GM23338 (cell line): ENCODE measurements at regions not wholly inside any gene's neighbourhood (a gene's known extent, or its start where the extent isn't known, plus 50 kb on each side); places are given as distances from the start of the nearest gene placed in this dataset.

Experiments
- ATAC-seq: fragments of 200-7000 bp; cut with Tn5 transposase; 3 replicates; pipeline ENCODE4 v1.9.1; 2020
- DNase-seq: peaks from one replicate; pipeline ENCODE4 v3.0.0-alpha.2; 2015; ENCODE audit warnings: low spot score
- H2AFZ ChIP-seq: fragments of 200-600 bp; sonication (generic); 2 replicates; pipeline ENCODE4 v1.8.0; 2016; ENCODE audit warnings: antibody characterized with exemption, mild to moderate bottlenecking, moderate library complexity
- H3F3A ChIP-seq: fragments of 200-600 bp; sonication (generic); replicated peaks from 2 replicates; pipeline ENCODE4 v1.8.0; 2017; ENCODE audit warnings: antibody characterized with exemption, mixed run types, low read depth
- H3K27ac ChIP-seq: fragments of 200-600 bp; sonication (generic); 2 replicates; pipeline ENCODE4 v1.6.1; 2016; ENCODE audit warnings: low read depth
- H3K27me3 ChIP-seq: fragments of 200-600 bp; sonication (generic); 2 replicates; pipeline ENCODE4 v1.8.0; 2016; ENCODE audit warnings: mild to moderate bottlenecking, mixed run types, moderate library complexity; ENCODE audit not compliant: insufficient read depth
- H3K36me3 ChIP-seq: fragments of 200-600 bp; sonication (generic); 2 replicates; pipeline ENCODE4 v1.8.0; 2016; ENCODE audit warnings: mild to moderate bottlenecking; ENCODE audit not compliant: insufficient read depth
- H3K4me1 ChIP-seq: fragments of 200-600 bp; sonication (generic); 2 replicates; pipeline ENCODE4 v1.8.0; 2016; ENCODE audit warnings: mild to moderate bottlenecking, moderate library complexity; ENCODE audit not compliant: insufficient read depth
- H3K4me2 ChIP-seq: fragments of 200-600 bp; sonication (generic); 2 replicates; pipeline ENCODE4 v1.7.1; 2017; ENCODE audit warnings: mixed run types
- H3K4me3 ChIP-seq: fragments of 200-600 bp; sonication (generic); 2 replicates; pipeline ENCODE4 v1.6.1; 2016; ENCODE audit warnings: mixed run types
- H3K79me2 ChIP-seq: fragments of 200-600 bp; sonication (generic); replicated peaks from 2 replicates; pipeline ENCODE4 v1.8.0; 2017; ENCODE audit warnings: mild to moderate bottlenecking; ENCODE audit not compliant: insufficient read depth
- H3K9me2 ChIP-seq: fragments of 200-600 bp; sonication (generic); 2 replicates; pipeline ENCODE4 v1.8.0; 2017; ENCODE audit not compliant: insufficient read depth
- H4K20me1 ChIP-seq: fragments of 200-600 bp; sonication (generic); replicated peaks from 2 replicates; pipeline ENCODE4 v1.8.0; 2017; ENCODE audit warnings: mild to moderate bottlenecking; ENCODE audit not compliant: insufficient read depth
- H3K27ac Mint-ChIP-seq: 2 replicates; pipeline ENCODE4 v1.8.0; 2020; ENCODE audit warnings: inconsistent platforms, mild to moderate bottlenecking, moderate library complexity, mixed read lengths
- H3K27me3 Mint-ChIP-seq: 3 replicates; pipeline ENCODE4 v1.8.0; 2022; ENCODE audit warnings: low read depth, mild to moderate bottlenecking, moderate library complexity, mixed read lengths, inconsistent platforms; ENCODE audit not compliant: insufficient read depth, poor library complexity
- H3K36me3 Mint-ChIP-seq: 3 replicates; pipeline ENCODE4 v1.8.0; 2021; ENCODE audit warnings: low read depth, mild to moderate bottlenecking, inconsistent platforms, moderate library complexity, mixed read lengths
- H3K4me1 Mint-ChIP-seq: 3 replicates; pipeline ENCODE4 v1.8.0; 2020; ENCODE audit warnings: mild to moderate bottlenecking, inconsistent platforms, mixed read lengths
- H3K4me3 Mint-ChIP-seq: 3 replicates; pipeline ENCODE4 v1.8.0; 2021; ENCODE audit warnings: moderate library complexity, mild to moderate bottlenecking, inconsistent platforms, mixed read lengths
- H3K9me3 Mint-ChIP-seq: 3 replicates; pipeline ENCODE4 v1.8.0; 2020; ENCODE audit warnings: moderate library complexity, mild to moderate bottlenecking, inconsistent platforms, mixed read lengths
- CREB1 ChIP-seq: fragments of 250-450 bp; sonication (Bioruptor Pico); IDR thresholded peaks from 2 replicates; pipeline ENCODE4 v1.5.0; 2020; ENCODE audit warnings: low read depth, mild to moderate bottlenecking, moderate library complexity
- EZH2 ChIP-seq: fragments of 200-600 bp; sonication (generic); IDR thresholded peaks from one replicate; pipeline ENCODE4 v1.8.0; 2017; ENCODE audit warnings: antibody characterized with exemption, mild to moderate bottlenecking, low read depth; ENCODE audit not compliant: unreplicated experiment
- JUNB ChIP-seq: IDR thresholded peaks from one replicate; pipeline ENCODE4 v1.6.1; 2016; ENCODE audit warnings: antibody characterized with exemption; ENCODE audit not compliant: unreplicated experiment
- NANOG ChIP-seq: IDR thresholded peaks from 2 replicates; pipeline ENCODE4 v1.6.1; 2016; ENCODE audit warnings: antibody characterized with exemption, borderline replicate concordance
- POLR2AphosphoS5 ChIP-seq: IDR thresholded peaks from 2 replicates; pipeline ENCODE4 v1.6.1; 2016; ENCODE audit warnings: antibody characterized with exemption, low read depth
- REST ChIP-seq: IDR thresholded peaks from one replicate; pipeline ENCODE4 v1.6.1; 2018; ENCODE audit warnings: antibody characterized with exemption; ENCODE audit not compliant: unreplicated experiment
- STAT1 ChIP-seq: IDR thresholded peaks from one replicate; pipeline ENCODE4 v1.6.1; 2016; ENCODE audit warnings: antibody characterized with exemption; ENCODE audit not compliant: unreplicated experiment
- ZNF114 ChIP-seq: fragments of 250-450 bp; sonication (Bioruptor Pico); IDR thresholded peaks from 2 replicates; pipeline ENCODE4 v1.5.0; 2020; ENCODE audit warnings: mild to moderate bottlenecking, moderate library complexity
- ZNF331 ChIP-seq: fragments of 250-450 bp; sonication (Bioruptor Pico); IDR thresholded peaks from 2 replicates; pipeline ENCODE4 v1.5.0; 2020; ENCODE audit warnings: low read depth, mild to moderate bottlenecking, moderate library complexity
- TF ChIP-seq, protein P1 (sequence below): IDR thresholded peaks from 2 replicates; pipeline ENCODE4 v1.6.1; 2016; ENCODE audit warnings: antibody characterized with exemption
- TF ChIP-seq, protein P2 (sequence below), 2 experiments: fragments of 200-600 bp in 1 of 2; sonication (generic) in 1 of 2; conservative IDR thresholded peaks; 2 replicates each; pipeline versions ENCODE4 v1.5.1 to v1.6.1; 2016 to 2017; ENCODE audit warnings: antibody characterized with exemption in 2 of 2, low read depth in 2 of 2, mild to moderate bottlenecking in 2 of 2, moderate library complexity in 1 of 2

DNA sequence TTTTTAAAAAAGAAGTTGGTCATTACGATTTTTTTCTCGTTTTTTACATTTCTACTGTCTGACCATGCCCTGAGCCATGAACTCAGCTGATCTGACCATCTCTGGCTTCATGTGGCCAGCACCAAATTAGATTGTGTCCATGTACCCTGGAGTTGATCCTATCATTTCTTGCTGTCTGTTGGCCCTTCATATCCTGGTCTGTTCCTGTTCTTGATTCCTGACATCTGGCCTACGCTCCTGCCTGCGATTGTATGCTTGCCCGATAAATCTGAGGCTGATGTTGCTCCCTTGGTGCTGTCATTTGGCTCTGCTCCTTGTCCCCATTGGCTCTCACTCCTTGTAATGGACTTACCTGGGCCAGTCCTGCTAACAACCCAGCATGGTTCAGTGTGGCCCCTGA, 89.8 kb upstream of the IGSF10 start (continued):
- TF ChIP-seq, protein P1, sequence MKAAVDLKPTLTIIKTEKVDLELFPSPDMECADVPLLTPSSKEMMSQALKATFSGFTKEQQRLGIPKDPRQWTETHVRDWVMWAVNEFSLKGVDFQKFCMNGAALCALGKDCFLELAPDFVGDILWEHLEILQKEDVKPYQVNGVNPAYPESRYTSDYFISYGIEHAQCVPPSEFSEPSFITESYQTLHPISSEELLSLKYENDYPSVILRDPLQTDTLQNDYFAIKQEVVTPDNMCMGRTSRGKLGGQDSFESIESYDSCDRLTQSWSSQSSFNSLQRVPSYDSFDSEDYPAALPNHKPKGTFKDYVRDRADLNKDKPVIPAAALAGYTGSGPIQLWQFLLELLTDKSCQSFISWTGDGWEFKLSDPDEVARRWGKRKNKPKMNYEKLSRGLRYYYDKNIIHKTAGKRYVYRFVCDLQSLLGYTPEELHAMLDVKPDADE = no peak

- Histone ChIP-seq H3K36me3 (no peaks in the 10 kb centered on the region), H3K79me2 (no peaks in the 10 kb centered on the region), H4K20me1 (no peaks in the 10 kb centered on the region), H3K4me1 (peaks cover 14% of the 10 kb centered on the region), H3K27ac (no peak overlapping the region), H3K4me3 (no peak overlapping the region), H3K4me2 (no peak overlapping the region), H3K9me2 (no peaks in the 10 kb centered on the region), H2AFZ (no peak overlapping the region), H3F3A (no peaks in the 10 kb centered on the region), H3K27me3 (no peaks in the 10 kb centered on the region)
- H3K36me3 Mint-ChIP-seq = no peaks in the 10 kb centered on the region
- peaks cover 3% of the 10 kb centered on the region for H3K27me3 Mint-ChIP-seq
- no peaks in the 10 kb centered on the region for H3K9me3 Mint-ChIP-seq
- no peak for ATAC-seq
- peaks cover 21% of the 10 kb centered on the region; the same call in 2 of the 3 replicates for H3K4me1 Mint-ChIP-seq
- no peak overlapping the region for H3K27ac Mint-ChIP-seq
- DNase-seq = no peak
- no peak overlapping the region for H3K4me3 Mint-ChIP-seq
- no peak for TF ChIP-seq ZNF331 (CRISPR knock-in tag)
- no peak for TF ChIP-seq POLR2AphosphoS5
- TF ChIP-seq EZH2 = no peak
- no peak for TF ChIP-seq NANOG
- TF ChIP-seq JUNB = no peak
- no peak for TF ChIP-seq STAT1
- no peak for TF ChIP-seq REST
- TF ChIP-seq, protein P1 = no peak
- TF ChIP-seq, protein P2, sequence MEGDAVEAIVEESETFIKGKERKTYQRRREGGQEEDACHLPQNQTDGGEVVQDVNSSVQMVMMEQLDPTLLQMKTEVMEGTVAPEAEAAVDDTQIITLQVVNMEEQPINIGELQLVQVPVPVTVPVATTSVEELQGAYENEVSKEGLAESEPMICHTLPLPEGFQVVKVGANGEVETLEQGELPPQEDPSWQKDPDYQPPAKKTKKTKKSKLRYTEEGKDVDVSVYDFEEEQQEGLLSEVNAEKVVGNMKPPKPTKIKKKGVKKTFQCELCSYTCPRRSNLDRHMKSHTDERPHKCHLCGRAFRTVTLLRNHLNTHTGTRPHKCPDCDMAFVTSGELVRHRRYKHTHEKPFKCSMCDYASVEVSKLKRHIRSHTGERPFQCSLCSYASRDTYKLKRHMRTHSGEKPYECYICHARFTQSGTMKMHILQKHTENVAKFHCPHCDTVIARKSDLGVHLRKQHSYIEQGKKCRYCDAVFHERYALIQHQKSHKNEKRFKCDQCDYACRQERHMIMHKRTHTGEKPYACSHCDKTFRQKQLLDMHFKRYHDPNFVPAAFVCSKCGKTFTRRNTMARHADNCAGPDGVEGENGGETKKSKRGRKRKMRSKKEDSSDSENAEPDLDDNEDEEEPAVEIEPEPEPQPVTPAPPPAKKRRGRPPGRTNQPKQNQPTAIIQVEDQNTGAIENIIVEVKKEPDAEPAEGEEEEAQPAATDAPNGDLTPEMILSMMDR (conservative IDR thresholded peaks at IDR 0.05; ENCODE audit: low read depth in 2 of 2) = no peak
- TF ChIP-seq CREB1 (CRISPR knock-in tag) = no peak
- TF ChIP-seq ZNF114 (CRISPR knock-in tag) = no peak
Measured at GRCh38 chr3:151550025-151550618, 89.3 kb upstream of the IGSF10 start.
